T-helper 22 cell (primary cell): ENCODE measurements at regions not wholly inside any gene's neighbourhood (a gene's known extent, or its start where the extent isn't known, plus 50 kb on each side); places are given as distances from the start of the nearest gene placed in this dataset.

ENCODE experiments used
- DNase-seq: peaks from one replicate; pipeline ENCODE4 v3.0.0-alpha.2; 2020; ENCODE audit warnings: low read depth

DNA sequence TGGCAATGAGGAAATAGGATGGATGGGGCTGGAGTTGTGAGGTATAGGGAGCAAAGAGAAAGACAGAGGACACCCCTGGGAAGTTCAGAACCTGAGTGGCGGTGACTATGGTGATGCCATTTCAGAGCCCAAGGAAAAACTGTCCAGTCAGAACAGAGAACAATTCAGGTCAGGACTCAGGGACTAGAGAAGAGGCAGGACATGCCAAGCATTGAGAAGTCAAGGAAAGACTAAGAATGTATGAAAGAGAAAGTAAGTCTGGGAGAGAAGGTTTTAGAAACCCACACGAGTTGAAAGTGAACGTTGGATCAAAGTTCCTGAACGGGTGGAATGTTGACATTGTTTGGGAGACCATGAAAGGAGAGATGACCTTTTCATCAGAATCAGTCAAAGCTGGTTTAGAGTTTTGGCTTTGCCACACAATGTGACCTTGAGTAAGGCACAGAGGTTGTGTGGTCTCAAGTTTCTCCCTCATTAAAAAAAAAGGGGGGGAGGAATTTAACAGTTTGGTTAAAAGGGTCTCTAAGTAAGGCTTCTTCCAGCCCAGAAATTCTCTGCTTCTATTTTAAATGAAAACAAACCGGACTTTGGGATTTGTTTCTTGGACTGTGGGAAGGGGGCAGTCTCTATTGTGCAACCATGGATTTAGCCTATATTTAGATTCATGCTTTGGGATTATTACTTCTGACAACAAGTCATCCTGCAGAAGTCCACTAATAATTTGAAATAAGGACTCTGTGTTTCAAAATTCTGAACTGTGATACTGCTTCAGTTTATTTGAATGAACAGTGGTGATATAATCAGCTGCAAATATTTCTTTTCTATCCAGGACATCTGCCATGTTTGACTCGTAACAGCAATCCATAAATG, 315.9 kb upstream of the TBL1XR1 start:
- no peak for DNase-seq

DNA sequence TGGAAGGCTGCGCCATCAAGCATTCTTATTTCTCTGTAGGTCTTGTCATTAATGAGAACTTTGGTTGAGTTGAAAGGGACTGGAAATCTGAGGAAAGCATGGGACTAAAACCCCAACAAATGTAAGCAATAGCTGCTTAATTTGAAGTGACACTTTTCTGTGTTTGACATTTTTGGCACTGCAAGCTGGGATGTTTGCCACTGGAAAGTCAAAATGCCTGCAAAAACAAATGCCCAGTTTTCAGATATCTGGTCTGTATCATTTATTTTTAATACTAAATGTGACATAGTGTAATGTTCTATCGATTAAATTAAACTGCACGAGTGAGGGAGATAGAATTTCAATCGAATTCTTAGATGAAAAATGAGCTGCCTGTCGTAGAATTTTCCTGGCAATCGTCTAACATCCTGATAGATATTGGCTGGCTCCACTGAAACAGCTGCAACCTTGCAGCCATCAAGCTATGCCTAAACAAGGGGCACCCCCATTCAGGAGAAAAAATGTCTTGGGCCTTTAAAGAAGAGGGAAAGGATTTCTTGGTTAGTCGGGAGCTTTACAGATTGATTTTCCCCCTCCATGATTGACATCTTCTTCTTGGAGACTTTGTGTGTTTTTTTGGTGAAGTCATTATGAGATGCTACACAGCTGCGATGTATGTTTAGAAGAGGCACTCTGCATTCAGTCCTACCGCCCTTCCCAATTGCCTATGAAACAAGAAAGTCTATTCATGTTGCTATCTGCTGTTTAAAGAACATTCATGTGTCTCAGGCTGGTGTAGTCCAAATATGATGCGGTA, 316.7 kb upstream of the TBL1XR1 start:
- DNase-seq = no peak

DNA sequence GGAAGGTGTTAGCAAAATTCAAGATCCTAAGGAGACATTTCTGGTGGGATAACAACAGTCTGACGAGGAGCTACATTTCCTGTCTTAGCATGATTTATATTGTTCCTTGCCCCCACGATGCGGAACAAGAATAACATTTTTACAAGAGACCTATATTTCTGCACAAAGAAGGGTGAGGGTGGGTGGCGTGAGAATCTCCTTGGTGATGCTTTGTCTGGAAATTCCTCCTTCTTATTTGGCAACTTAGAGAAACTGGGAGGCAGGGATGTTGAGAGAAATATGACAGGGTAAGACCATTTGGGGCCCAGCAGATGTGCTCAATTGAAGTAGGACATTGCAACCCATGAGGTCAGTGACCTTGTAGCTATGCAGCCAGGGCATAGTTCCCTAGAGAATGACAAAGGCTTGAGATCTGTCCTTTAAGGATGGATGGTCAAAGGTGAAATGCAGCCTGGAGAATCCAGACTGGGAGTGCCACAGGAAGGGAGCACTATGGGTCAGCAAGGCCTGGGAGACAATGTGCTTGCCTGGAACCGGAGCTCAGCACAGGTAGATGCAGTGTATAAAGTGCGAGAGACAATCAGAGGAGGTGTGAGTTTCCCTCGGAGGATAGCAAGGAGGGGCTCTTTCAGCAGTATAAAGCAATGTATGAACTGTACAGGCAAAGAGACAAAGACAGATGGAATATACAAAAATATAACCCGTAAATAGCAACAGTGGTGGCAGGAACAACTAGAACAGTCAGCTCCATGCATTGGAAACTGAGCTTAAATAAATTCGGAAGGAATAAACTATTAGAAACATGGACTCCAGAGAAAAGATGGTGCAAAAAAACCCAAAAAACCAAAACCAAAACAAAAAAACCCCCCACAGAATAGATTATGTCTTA, 317.6 kb upstream of the TBL1XR1 start:
- DNase-seq = no peak

DNA sequence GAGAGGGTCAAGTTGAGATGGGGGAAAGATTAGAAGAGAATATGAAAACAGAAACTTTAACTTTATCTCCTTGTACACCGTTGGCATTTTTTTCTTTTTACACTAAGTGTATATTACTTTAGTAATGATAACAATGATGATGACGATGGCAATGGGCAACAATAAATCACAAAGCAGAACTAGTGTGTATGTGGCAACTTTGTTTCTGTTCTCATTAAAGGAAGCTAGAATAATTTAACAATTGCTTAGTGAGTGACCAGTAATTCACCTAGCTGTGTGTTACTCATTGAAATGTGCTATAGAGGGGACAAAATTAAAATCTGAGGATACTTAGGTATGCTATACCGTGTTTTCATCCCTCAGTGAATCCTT, 318.5 kb upstream of the TBL1XR1 start:
- no peak for DNase-seq

DNA sequence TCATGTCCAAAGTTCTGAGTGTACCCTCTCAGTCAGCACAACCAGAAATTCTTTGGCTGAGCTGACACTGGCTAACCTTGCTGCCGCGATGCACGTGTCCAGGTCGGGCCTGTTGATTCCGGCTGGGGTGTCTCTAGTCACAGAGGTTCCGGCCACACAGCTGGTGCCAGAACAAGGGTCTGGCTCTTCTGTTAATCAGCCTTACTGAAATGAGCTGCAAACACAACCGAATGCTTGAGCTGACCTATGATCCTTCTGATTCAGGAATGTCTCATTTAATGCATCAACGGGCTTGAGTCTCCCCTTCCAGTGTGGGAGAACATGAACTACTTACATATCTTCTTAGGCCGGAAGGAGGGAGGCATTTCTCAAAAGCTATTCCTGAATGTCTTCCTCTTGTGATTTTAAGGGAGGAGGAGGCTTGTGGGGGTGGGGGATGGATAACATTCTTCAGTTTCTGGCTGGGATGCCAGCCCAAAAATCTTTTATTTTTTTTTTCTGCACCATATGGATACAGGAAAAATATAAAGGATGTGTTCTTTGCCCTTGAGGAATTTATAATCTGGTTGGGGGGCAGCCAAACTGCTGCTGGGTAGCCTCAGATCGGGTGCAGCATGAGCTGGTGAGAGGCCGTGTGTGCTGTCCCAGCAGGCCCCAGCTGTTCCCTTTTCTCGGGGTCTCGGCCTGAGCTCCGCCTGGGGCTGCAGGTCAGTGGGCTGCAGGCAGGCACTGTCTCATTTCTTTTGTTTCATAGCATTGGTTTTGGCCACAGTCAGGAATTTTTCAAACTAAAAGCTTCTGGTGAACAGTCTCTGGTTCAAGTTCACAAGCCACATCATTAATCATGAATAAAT, 319.1 kb upstream of the TBL1XR1 start:
- no peak for DNase-seq

DNA sequence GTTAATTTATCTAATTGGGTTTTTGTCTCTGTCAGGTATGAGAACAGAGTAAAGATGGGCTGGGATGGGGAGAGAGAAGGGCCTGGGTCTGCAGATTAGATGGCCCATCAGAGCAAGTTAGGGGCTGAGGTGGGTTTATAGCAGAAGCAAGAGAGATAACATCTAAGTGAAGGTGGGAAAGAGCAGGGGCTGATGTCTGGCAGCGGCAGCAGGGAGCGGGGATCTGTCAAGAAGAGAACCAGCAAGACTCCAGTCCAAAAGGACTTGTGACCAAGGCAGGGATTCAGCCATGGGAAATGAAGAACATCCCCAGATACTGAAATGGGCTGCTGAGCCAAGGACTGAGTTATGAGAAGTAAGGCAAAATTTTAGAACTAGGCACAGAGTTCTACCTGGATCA, 320.6 kb upstream of the TBL1XR1 start:
- DNase-seq = no peak

DNA sequence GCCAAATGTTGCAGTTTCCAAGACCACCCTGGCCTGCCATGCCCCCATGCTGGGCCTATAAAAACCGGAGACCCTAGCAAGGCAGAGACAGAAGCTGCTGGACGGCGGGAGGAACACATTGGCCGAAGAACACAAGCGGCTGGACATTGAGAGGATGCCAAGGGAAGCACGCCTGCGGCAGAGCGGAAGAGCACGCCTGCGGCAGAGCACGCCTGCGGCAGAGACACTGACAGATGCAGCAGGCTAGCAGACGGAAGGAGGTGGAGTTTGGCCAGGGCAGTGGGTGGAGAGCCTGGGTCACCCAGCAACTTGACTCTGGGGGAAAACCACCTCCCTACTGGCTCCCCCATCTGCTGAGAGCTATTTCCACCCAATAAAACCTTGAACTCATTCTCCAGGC, 322.3 kb upstream of the TBL1XR1 start:
- DNase-seq = no peak

DNA sequence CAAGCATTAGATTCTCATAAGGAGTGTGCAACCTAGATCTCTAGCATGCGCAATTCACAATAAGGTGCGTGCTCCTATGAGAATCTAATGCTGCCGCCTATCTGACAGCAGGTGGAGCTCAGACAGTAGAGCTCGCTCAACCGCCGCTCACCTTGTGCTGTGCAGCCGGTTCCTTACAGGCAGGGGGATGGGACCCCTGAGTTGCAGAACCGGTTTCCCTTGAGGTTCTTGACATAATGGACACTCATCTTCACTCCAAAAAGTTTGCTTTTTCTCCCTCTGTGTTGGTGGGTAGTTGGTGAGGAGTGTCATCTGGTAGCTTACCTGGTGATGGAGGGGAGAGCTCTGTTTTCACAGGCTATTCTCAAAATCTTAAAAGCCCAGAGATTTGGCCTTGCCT, 324.0 kb upstream of the TBL1XR1 start:
- DNase-seq = no peak

DNA sequence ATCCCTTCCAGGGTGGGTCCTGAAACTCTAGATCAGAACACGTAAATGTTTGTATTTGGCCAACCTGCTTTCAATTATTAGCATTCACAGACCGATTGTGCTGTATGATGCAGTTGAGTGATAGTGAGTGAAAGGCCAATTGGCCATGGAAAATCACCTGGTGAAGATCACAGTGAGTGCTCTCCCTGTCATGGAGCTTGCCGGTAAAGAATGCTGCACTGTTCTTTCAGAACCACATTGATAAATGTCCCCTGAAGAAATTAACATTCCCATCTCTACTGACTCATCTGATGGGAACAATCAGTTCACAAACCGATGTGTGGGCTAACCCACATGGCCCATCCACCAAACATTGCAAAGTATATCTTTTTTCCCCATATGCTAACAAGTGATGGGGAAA, 324.8 kb upstream of the TBL1XR1 start:
- no peak for DNase-seq

DNA sequence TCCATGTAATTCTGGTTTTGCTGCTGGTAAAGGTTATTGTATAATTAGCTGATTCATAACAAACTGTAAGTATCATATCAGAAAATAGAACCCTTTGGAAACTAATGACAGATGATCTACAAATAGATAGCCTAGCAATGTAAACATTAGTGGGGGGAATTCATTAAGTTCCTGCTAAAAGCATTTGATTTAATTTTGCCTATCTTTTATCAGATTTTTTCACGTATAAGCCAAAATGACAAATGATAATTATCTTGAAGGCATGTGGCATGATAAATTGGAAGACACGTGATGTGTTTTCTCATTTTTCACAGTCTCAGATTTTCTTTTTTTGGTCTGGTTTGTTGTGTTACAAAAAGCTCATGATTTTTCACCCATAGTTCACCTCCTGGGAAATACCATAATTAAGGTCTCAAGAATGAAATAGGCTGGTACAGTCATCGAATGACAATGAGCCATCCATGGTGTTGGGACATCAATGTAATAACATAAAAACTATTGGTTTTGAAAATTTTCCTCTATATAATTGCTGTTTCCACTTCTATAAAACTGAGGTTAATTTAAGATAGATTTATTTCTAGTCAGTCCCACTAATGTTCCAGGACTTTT, 325.9 kb upstream of the TBL1XR1 start:
- no peak for DNase-seq

DNA sequence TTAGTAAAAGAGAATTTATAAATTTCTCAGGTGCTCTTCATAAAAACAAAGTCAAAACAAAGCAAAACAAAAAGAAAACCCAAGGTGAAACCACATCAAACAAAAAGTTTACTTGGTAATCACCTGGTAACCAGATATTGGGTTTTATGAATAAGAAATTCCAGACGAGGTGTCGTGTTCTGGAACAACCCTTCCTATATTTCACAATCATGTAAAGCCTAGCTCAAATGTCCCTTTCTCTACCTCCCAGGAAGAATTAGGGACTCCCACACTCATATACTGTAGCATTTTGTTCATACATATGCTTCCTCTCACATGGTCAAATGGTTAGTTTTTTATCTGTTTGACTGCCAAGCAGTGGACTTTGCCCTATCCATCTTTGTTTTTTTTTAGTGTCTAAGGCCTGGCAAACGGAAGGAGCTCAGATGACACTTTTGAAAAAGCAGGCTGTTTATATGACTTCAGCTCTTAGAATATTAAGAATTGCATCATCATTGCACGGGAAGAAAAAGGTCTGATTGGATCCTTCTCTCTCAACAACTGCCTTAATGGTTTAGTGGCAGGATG, 326.7 kb upstream of the TBL1XR1 start:
- DNase-seq = no peak

DNA sequence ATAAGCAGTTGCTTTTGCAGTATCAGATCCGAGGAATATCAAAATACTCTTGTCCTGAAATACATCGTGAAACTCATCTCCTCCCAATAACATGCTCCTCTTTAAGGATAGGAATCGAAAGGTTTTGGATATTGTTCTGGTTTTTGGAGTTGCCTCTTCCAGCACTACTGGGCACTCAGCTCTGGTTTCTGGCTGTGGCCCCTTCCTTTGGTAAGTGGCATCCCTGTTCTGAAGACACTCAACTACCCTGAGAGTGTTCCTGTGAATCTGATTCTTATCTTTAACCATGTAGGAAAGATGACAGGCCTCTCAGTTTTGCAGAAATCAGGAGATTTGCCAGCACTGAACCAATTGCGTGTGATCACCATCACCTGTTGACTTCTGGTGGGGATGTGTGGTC, 327.5 kb upstream of the TBL1XR1 start:
- no peak for DNase-seq

DNA sequence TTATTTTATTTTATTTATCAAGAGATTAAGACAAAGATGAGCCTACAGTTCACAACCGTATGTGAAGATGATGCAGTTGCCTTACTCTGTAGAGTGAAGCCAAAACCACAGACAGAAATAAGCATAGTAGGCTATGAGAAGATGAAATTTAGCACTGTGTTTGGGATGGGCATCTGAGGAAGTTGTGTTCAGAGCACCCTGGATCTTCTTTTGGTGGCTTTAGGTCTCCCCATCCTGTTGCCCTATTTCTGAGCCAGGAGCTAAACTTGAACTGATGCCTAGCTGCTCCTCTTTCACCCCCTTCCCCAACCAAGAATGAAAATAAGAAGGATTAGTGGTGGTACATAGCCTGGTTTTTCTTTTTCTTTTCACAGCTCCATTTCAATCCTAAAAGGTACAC, 328.1 kb upstream of the TBL1XR1 start:
- DNase-seq = no peak

DNA sequence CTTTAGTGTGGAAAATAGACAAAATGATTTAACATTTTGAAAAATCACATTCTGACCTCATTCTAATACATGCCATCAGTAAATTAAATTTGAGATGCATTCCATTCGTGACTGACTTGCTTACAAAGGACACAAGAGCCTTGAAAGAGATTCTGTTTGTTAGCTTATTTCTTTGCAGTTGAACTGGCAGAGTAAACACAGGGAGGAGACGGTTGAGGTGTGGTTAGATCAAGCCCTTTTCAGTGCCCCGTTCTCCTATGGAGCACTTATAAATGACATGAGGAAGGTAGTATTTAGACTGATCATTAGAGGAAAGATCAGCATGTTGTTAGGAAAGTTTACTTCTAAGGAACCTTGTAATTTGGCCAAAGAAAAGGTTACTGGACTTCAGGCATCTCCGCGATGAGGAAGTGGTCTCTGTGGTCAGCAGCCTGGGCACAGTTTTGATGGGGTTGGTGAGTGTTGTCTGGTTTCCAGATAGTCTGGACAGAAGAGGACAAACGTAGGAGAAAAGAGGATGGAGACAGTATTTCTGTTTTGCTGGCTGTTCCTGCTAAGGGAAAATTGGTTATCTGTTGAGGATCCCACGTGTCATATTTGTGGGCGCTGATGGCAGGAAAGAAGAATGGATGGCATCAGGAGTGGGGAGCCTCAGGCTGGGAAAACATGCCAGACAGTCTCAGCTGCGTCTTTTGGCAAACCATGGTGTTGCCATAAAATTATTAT, 328.9 kb upstream of the TBL1XR1 start:
- DNase-seq = no peak

DNA sequence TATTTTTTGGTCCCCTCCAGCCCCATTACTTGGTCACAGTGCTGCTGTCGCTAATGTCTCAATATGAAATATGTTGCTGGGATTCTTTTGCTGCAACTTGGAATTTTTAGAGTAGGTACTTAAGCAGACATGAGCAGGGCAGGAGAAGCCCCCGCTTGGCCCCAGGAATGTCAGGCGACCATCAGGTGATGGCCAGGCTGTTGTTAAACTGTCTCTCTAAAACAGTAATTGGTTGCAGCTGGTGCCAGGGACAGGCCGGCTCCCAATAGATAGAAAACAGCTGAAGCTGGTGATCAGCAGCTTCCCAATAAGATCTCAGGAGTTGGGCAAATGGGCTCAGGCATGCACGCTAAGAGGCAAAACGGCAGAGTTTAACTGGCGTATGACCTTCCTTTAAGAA, 329.9 kb upstream of the TBL1XR1 start:
- no peak for DNase-seq

DNA sequence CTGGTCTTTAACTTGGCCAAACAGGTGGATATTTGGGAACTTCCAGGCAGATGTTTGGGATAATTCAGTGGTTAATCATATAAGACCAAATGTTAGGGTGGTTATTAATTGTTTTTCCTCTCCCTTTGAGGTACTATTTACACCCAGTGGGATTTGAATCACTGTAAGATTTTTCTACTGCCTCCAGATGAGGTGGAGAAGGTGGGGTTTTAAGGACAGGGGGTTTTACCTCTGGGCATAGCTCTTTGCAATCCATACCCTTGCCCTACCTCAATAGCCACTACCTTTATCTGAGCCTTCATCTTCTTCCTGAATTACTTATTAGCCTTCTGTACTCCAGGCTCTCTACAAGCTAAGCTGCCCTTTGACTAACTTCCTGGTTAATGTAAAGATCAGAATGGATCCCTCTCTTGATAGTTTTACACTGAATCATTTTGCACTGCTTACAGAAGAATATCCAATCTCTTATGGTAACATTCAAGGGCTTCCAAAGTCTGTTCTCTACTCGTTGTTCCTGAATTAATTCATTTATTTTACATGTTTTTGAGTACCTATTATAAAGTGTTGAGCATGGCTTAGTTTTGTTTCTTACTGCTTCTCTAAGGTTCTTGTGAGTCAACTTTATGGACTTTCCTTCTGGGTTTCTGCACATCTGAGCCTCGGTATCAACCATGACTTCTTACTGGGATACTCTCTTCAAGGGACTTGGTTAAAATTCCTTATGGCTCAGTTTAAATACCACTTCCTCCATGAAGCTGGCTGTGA, 331.2 kb upstream of the TBL1XR1 start:
- DNase-seq = no peak

DNA sequence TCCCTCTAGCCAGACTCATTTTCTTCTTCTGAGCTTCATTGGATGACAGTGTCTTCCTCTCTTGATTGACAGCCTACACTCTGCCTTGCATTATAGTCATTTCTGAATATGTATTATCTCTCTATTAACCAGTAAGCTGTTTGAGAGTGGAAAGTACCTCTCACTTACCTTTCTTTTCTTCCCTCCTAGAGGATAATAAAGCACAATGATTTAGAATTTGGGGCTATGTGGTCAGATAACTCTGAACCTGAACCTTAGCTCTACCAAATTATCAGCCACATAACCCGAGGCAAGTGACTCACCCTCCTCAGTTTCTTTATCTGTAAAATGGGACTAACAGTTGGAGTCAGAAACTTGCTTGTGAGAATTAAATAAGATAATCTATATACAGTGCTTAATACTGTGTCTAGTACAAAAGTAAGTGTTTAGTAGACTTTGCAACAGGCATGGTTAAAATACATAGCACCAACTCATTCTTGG, 331.8 kb upstream of the TBL1XR1 start:
- no peak for DNase-seq

DNA sequence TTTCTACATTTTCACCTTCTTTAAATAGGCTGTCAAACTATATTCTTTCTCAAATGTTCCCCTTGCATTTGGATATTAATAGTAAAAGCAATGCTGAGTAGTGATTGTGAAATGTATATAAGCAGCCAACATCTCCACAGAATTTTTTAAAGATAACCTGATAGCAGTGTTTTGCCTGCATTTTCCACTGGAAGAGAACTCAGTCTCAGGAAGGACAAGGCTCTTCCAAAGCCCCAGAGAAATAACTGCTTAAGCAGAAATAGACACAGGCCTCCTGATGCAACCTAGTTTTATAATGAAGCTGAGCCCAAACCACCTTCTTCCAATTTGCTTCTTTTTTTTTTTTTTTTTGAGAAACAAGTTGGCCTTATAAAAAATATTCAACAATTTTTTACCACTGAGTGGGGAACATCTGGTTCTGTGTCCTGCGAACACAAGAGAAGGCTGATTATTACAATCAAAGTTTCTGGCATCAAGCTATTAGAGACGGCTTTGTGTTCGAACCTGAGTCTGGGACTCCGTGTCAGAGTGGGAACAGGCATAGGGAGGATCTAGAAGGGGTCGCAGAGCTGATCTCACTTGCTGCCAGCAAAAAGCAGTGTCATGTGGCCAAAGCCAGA, 332.5 kb upstream of the TBL1XR1 start:
- DNase-seq = no peak

DNA sequence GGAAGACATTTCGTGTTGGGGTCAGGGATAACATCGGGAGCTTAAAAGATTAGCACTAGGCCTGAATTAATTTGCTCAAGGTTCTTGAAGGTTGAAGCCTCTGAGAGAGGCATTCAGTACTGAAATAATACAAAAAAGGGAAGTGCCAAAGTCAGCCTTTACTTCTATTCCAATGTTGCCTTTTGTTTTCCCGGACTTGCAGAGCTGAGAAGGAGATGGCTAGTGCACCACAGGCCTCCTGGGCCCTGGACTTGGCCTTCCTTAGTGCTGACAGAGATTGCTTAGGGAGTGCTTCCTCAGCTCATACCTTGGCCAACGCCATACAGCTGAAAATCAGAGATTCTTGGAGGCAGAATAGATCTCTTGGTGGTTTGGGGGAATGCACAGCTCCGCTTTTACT, 333.6 kb upstream of the TBL1XR1 start:
- no peak for DNase-seq
